ENCODE measurements at regions not wholly inside any gene's neighbourhood (a gene's known extent, or its start where the extent isn't known, plus 50 kb on each side); places are given as distances from the start of the nearest gene placed in this dataset.

GRCh38 chr6:131336596-131336995, 201.3 kb downstream of the AKAP7 start (continued):
- no peak for TF ChIP-seq EGR1 (IDR thresholded peaks at IDR 0.05; ENCODE audit: borderline replicate concordance, low read depth, low read length)
- TF ChIP-seq SIX5 (IDR thresholded peaks at IDR 0.05; ENCODE audit: low read depth, low read length), result no peak
- no peak for TF ChIP-seq HDAC6 (IDR thresholded peaks at IDR 0.05; ENCODE audit: low read depth, low read length)
